ENCODE measurements at regions not wholly inside any gene's neighbourhood (a gene's known extent, or its start where the extent isn't known, plus 50 kb on each side); places are given as distances from the start of the nearest gene placed in this dataset.

DNA sequence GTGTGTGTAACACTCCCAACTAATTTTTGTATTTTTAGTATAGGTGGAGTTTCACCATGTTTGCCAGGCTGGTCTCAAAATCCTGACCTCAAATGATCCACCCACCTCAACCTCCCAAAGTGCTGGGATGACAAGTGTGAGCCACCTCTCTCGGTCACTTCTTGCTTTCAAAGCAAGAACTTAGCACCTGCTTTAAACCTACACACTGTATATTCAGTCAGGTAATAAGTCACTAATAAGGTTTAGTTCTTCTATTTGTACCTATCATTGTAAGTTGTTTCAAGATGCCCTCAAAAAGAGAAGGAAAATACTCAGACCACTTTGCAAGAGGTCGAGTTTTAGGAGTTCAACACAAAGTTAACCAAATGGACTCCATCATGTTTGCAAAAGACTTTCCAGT lies 431.3 kb downstream of the MRPL39 start (continued):
- no peak for TF ChIP-seq ZNF155 (tag by site-specific recombination; IDR thresholded peaks at IDR 0.05)
- no peak for TF ChIP-seq ZNF140 (tag by site-specific recombination; IDR thresholded peaks at IDR 0.05)
- no peak for TF ChIP-seq HOXC10 (CRISPR knock-in tag; IDR thresholded peaks at IDR 0.05)
- no peak for TF ChIP-seq ZNF473 (tag by site-specific recombination; IDR thresholded peaks at IDR 0.05)

DNA sequence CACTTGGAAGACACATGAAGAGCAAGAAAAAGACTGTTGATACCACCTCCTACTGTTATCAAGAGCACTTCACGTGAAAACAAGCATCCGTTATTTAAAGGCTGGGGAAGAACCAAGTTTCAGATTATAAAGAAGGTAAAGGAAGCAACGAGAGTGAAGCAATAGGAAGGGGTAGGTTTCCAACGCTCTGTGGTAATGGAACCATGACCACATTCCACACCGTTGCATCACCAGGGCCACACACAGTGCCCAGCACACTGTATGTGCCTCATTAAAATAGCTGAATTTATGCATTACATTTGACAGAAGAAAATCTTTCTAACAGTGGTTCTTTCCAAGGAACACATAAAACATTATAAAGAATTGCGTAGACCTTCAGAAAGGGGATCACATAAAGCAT lies 435.8 kb downstream of the MRPL39 start:
- Histone ChIP-seq H3K4me3 (ENCODE audit: low read depth, low read length) (no peak overlapping the region), H3K27ac (ENCODE audit: extremely low read depth, low read depth, low read length) (no peak overlapping the region), H3K36me3 (ENCODE audit: control insufficient read depth in 2 of 2, insufficient read depth in 1 of 2, low read length in 2 of 2) (no peaks in the 10 kb centered on the region), H3K9me3 (ENCODE audit: control insufficient read depth, insufficient read depth, low read depth, low read length) (no peaks in the 10 kb centered on the region), H3K4me1 (ENCODE audit: control insufficient read depth, insufficient read depth, low read length) (no peaks in the 10 kb centered on the region)
- TF ChIP-seq, protein P1, sequence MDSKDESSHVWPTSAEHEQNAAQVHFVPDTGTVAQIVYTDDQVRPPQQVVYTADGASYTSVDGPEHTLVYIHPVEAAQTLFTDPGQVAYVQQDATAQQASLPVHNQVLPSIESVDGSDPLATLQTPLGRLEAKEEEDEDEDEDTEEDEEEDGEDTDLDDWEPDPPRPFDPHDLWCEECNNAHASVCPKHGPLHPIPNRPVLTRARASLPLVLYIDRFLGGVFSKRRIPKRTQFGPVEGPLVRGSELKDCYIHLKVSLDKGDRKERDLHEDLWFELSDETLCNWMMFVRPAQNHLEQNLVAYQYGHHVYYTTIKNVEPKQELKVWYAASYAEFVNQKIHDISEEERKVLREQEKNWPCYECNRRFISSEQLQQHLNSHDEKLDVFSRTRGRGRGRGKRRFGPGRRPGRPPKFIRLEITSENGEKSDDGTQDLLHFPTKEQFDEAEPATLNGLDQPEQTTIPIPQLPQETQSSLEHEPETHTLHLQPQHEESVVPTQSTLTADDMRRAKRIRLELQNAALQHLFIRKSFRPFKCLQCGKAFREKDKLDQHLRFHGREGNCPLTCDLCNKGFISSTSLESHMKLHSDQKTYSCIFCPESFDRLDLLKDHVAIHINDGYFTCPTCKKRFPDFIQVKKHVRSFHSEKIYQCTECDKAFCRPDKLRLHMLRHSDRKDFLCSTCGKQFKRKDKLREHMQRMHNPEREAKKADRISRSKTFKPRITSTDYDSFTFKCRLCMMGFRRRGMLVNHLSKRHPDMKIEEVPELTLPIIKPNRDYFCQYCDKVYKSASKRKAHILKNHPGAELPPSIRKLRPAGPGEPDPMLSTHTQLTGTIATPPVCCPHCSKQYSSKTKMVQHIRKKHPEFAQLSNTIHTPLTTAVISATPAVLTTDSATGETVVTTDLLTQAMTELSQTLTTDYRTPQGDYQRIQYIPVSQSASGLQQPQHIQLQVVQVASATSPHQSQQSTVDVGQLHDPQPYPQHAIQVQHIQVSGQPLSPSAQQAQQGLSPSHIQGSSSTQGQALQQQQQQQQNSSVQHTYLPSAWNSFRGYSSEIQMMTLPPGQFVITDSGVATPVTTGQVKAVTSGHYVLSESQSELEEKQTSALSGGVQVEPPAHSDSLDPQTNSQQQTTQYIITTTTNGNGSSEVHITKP (tag by site-specific recombination; IDR thresholded peaks at IDR 0.05) = no peak
- TF ChIP-seq, protein P2, sequence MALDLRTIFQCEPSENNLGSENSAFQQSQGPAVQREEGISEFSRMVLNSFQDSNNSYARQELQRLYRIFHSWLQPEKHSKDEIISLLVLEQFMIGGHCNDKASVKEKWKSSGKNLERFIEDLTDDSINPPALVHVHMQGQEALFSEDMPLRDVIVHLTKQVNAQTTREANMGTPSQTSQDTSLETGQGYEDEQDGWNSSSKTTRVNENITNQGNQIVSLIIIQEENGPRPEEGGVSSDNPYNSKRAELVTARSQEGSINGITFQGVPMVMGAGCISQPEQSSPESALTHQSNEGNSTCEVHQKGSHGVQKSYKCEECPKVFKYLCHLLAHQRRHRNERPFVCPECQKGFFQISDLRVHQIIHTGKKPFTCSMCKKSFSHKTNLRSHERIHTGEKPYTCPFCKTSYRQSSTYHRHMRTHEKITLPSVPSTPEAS (tag by site-specific recombination; IDR thresholded peaks at IDR 0.05) = no peak
- TF ChIP-seq, protein P3, sequence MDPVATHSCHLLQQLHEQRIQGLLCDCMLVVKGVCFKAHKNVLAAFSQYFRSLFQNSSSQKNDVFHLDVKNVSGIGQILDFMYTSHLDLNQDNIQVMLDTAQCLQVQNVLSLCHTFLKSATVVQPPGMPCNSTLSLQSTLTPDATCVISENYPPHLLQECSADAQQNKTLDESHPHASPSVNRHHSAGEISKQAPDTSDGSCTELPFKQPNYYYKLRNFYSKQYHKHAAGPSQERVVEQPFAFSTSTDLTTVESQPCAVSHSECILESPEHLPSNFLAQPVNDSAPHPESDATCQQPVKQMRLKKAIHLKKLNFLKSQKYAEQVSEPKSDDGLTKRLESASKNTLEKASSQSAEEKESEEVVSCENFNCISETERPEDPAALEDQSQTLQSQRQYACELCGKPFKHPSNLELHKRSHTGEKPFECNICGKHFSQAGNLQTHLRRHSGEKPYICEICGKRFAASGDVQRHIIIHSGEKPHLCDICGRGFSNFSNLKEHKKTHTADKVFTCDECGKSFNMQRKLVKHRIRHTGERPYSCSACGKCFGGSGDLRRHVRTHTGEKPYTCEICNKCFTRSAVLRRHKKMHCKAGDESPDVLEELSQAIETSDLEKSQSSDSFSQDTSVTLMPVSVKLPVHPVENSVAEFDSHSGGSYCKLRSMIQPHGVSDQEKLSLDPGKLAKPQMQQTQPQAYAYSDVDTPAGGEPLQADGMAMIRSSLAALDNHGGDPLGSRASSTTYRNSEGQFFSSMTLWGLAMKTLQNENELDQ (tag by site-specific recombination; IDR thresholded peaks at IDR 0.05; ENCODE audit: low read depth) = no peak
- TF ChIP-seq BCL11B (tag by site-specific recombination; IDR thresholded peaks at IDR 0.05; ENCODE audit: low read depth) = no peak
- TF ChIP-seq ZNF214 (tag by site-specific recombination; IDR thresholded peaks at IDR 0.05; ENCODE audit: borderline replicate concordance) = no peak
- TF ChIP-seq ZNF549 (tag by site-specific recombination; IDR thresholded peaks at IDR 0.05) = no peak
- no peak for TF ChIP-seq ZNF677 (tag by site-specific recombination; IDR thresholded peaks at IDR 0.05)
- TF ChIP-seq ZNF239 (tag by site-specific recombination; IDR thresholded peaks at IDR 0.05) = no peak
- no peak for TF ChIP-seq ZNF174 (tag by site-specific recombination; IDR thresholded peaks at IDR 0.05)
- TF ChIP-seq, protein P4, sequence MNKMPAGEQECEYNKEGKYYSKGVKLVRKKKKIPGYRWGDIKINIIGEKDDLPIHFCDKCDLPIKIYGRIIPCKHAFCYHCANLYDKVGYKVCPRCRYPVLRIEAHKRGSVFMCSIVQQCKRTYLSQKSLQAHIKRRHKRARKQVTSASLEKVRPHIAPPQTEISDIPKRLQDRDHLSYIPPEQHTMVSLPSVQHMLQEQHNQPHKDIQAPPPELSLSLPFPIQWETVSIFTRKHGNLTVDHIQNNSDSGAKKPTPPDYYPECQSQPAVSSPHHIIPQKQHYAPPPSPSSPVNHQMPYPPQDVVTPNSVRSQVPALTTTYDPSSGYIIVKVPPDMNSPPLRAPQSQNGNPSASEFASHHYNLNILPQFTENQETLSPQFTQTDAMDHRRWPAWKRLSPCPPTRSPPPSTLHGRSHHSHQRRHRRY (tag by site-specific recombination; IDR thresholded peaks at IDR 0.05) = no peak
- TF ChIP-seq ZNF112 (tag by site-specific recombination; IDR thresholded peaks at IDR 0.05) = no peak
- TF ChIP-seq ZNF658 (tag by site-specific recombination; IDR thresholded peaks at IDR 0.05) = no peak
- TF ChIP-seq, protein P5, sequence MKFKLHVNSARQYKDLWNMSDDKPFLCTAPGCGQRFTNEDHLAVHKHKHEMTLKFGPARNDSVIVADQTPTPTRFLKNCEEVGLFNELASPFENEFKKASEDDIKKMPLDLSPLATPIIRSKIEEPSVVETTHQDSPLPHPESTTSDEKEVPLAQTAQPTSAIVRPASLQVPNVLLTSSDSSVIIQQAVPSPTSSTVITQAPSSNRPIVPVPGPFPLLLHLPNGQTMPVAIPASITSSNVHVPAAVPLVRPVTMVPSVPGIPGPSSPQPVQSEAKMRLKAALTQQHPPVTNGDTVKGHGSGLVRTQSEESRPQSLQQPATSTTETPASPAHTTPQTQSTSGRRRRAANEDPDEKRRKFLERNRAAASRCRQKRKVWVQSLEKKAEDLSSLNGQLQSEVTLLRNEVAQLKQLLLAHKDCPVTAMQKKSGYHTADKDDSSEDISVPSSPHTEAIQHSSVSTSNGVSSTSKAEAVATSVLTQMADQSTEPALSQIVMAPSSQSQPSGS (tag by site-specific recombination; IDR thresholded peaks at IDR 0.05; ENCODE audit: low read depth) = no peak
- TF ChIP-seq ZNF221 (tag by site-specific recombination; IDR thresholded peaks at IDR 0.05; ENCODE audit: borderline replicate concordance) = no peak
- CTCF ChIA-PET = interaction anchor here (1.1 kb wide), 1 partner anchor 142 kb away, joined by 3 read pairs; no protein-coding TSS in a partner anchor
- POLR2A ChIA-PET = no interaction called here

Data from HEK293 (cell line).